GM21825 (cell line): ENCODE measurements at regions not wholly inside any gene's neighbourhood (a gene's known extent, or its start where the extent isn't known, plus 50 kb on each side); places are given as distances from the start of the nearest gene placed in this dataset.
"Not testable (repeated sequence)": the region's sequence is repeated elsewhere in the genome, so short reads cannot be mapped to it uniquely, and the experiment has no call there.

ENCODE experiments used
- ATAC-seq: cut with Tn5 transposase; IDR thresholded peaks from one replicate; pipeline ENCODE4 v1.9.1; 2021; ENCODE audit warnings: mild to moderate bottlenecking, moderate library complexity; ENCODE audit not compliant: unreplicated experiment

GRCh38 chr7:9200626-9201025, 767.2 kb downstream of the NXPH1 start:
- no peak for ATAC-seq

GRCh38 chr7:9201928-9202327, 768.5 kb downstream of the NXPH1 start:
- ATAC-seq, result no peak

GRCh38 chr7:9204571-9204970, 771.2 kb downstream of the NXPH1 start:
- ATAC-seq, result no peak

GRCh38 chr7:9210114-9210513, 776.7 kb downstream of the NXPH1 start:
- no peak for ATAC-seq

- no peak for ATAC-seq
These were observed 783.8 kb downstream of the NXPH1 start for GRCh38 chr7:9217204-9217603.

GRCh38 chr7:9226500-9226899, 793.1 kb downstream of the NXPH1 start:
- ATAC-seq, result no peak

- no peak for ATAC-seq
These were observed 798.3 kb downstream of the NXPH1 start for GRCh38 chr7:9231630-9232121.

- no peak for ATAC-seq
These were observed 806.6 kb downstream of the NXPH1 start for GRCh38 chr7:9240001-9240400.

- no peak for ATAC-seq
These were observed 808.4 kb downstream of the NXPH1 start for GRCh38 chr7:9241826-9242225.

GRCh38 chr7:9242636-9243035, 809.2 kb downstream of the NXPH1 start:
- ATAC-seq, result no peak

- ATAC-seq, result no peak
These were observed 817.5 kb downstream of the NXPH1 start for GRCh38 chr7:9250876-9251275.

- no peak for ATAC-seq
These were observed 831.0 kb downstream of the NXPH1 start for GRCh38 chr7:9264395-9264794.

GRCh38 chr7:9280088-9280487, 846.7 kb downstream of the NXPH1 start:
- ATAC-seq, result no peak

GRCh38 chr7:9283246-9283645, 849.8 kb downstream of the NXPH1 start:
- ATAC-seq, result no peak

- no peak for ATAC-seq
These were observed 869.0 kb downstream of the NXPH1 start for GRCh38 chr7:9302436-9302835.

GRCh38 chr7:9307131-9307530, 873.7 kb downstream of the NXPH1 start:
- ATAC-seq, result no peak

- no peak for ATAC-seq
These were observed 891.1 kb downstream of the NXPH1 start for GRCh38 chr7:9324513-9324912.

- no peak for ATAC-seq
These were observed 894.9 kb downstream of the NXPH1 start for GRCh38 chr7:9328296-9328695.

- ATAC-seq, result no peak
These were observed 916.2 kb downstream of the NXPH1 start for GRCh38 chr7:9349625-9350024.

- no peak for ATAC-seq
These were observed 957.8 kb downstream of the NXPH1 start for GRCh38 chr7:9391221-9391620.

- ATAC-seq, result no peak
These were observed 958.6 kb downstream of the NXPH1 start for GRCh38 chr7:9391984-9392383.

- not testable (repeated sequence) for ATAC-seq
These were observed 971.0 kb downstream of the NXPH1 start for GRCh38 chr7:9404386-9404785.

- ATAC-seq, result no peak
These were observed 974.4 kb downstream of the NXPH1 start for GRCh38 chr7:9407816-9408215.

GRCh38 chr7:9453521-9453920, 1020.1 kb downstream of the NXPH1 start:
- ATAC-seq, result no peak
